Hematopoietic multipotent progenitor cell treated with erythropoietin and hydrocortisone succinate and interleukin-3 and kit ligand, for 4 days (in vitro differentiated cells): ENCODE measurements at regions not wholly inside any gene's neighbourhood (a gene's known extent, or its start where the extent isn't known, plus 50 kb on each side); places are given as distances from the start of the nearest gene placed in this dataset.

Source experiments
- DNase-seq: peaks from one replicate; pipeline ENCODE4 v3.0.0-alpha.2; 2015

- DNase-seq, result peak; percentile 83
Measured at GRCh38 chr2:212686285-212686895, 147.8 kb upstream of the ERBB4 start.

- peak; percentile 15 for DNase-seq
Measured at GRCh38 chr2:212683346-212684097, 144.9 kb upstream of the ERBB4 start.

- no peak for DNase-seq
Measured at GRCh38 chr2:212682937-212683336, 144.3 kb upstream of the ERBB4 start.

- no peak for DNase-seq
Measured at GRCh38 chr2:212677466-212677865, 138.9 kb upstream of the ERBB4 start.

GRCh38 chr2:212672186-212672585 lies 133.6 kb upstream of the ERBB4 start:
- DNase-seq, result no peak

GRCh38 chr2:212669761-212670160 lies 131.2 kb upstream of the ERBB4 start:
- DNase-seq, result no peak

GRCh38 chr2:212667751-212668316 lies 129.2 kb upstream of the ERBB4 start:
- peak; percentile 19 for DNase-seq

GRCh38 chr2:212665948-212666347 lies 127.3 kb upstream of the ERBB4 start:
- no peak for DNase-seq

GRCh38 chr2:212659441-212659840 lies 120.8 kb upstream of the ERBB4 start:
- DNase-seq, result no peak

- no peak for DNase-seq
Measured at GRCh38 chr2:212649646-212650045, 111.0 kb upstream of the ERBB4 start.

- DNase-seq, result no peak
Measured at GRCh38 chr2:212646698-212647366, 108.2 kb upstream of the ERBB4 start.

- DNase-seq, result no peak
Measured at GRCh38 chr2:212644195-212644837, 105.7 kb upstream of the ERBB4 start.

- no peak for DNase-seq
Measured at GRCh38 chr2:212640428-212640827, 101.8 kb upstream of the ERBB4 start.

- DNase-seq, result no peak
Measured at GRCh38 chr2:212638694-212639093, 100.1 kb upstream of the ERBB4 start.

- no peak for DNase-seq
Measured at GRCh38 chr2:212628586-212628985, 90.0 kb upstream of the ERBB4 start.

GRCh38 chr2:212626371-212626918 lies 87.8 kb upstream of the ERBB4 start:
- no peak for DNase-seq

- DNase-seq, result no peak
Measured at GRCh38 chr2:212619954-212620353, 81.4 kb upstream of the ERBB4 start.

GRCh38 chr2:212618636-212619035 lies 80.0 kb upstream of the ERBB4 start:
- no peak for DNase-seq

GRCh38 chr2:212610872-212611425 lies 72.3 kb upstream of the ERBB4 start:
- no peak for DNase-seq

- DNase-seq, result no peak
Measured at GRCh38 chr2:212609479-212609878, 70.9 kb upstream of the ERBB4 start.

GRCh38 chr2:212607080-212607479 lies 68.5 kb upstream of the ERBB4 start:
- DNase-seq, result peak; percentile 2

- no peak for DNase-seq
Measured at GRCh38 chr2:212606232-212606631, 67.6 kb upstream of the ERBB4 start.

- DNase-seq, result no peak
Measured at GRCh38 chr2:212596688-212597087, 58.1 kb upstream of the ERBB4 start.
